ENCODE measurements at regions not wholly inside any gene's neighbourhood (a gene's known extent, or its start where the extent isn't known, plus 50 kb on each side); places are given as distances from the start of the nearest gene placed in this dataset.

- DNase-seq: no peak
These were observed 919.4 kb upstream of the CNTN5 start for GRCh38 chr11:98101329-98101728.

GRCh38 chr11:98104249-98104648 is 916.5 kb upstream of the CNTN5 start:
- no peak for DNase-seq

- DNase-seq: no peak
These were observed 913.0 kb upstream of the CNTN5 start for GRCh38 chr11:98107736-98108135.

GRCh38 chr11:98110030-98110429 is 910.7 kb upstream of the CNTN5 start:
- no peak for DNase-seq

- DNase-seq: no peak
These were observed 904.9 kb upstream of the CNTN5 start for GRCh38 chr11:98115873-98116272.

- DNase-seq: no peak
These were observed 890.6 kb upstream of the CNTN5 start for GRCh38 chr11:98130117-98130625.

GRCh38 chr11:98136357-98136756 is 884.4 kb upstream of the CNTN5 start:
- no peak for DNase-seq

GRCh38 chr11:98137437-98137836 is 883.3 kb upstream of the CNTN5 start:
- DNase-seq: no peak

- DNase-seq: no peak
These were observed 877.1 kb upstream of the CNTN5 start for GRCh38 chr11:98143661-98144060.

GRCh38 chr11:98153752-98154151 is 867.0 kb upstream of the CNTN5 start:
- no peak for DNase-seq

- DNase-seq: no peak
These were observed 865.1 kb upstream of the CNTN5 start for GRCh38 chr11:98155696-98156095.

GRCh38 chr11:98177925-98178324 is 842.8 kb upstream of the CNTN5 start:
- DNase-seq: no peak

GRCh38 chr11:98180511-98180910 is 840.2 kb upstream of the CNTN5 start:
- DNase-seq: no peak

GRCh38 chr11:98180921-98181320 is 839.8 kb upstream of the CNTN5 start:
- DNase-seq: no peak

- DNase-seq: no peak
These were observed 837.7 kb upstream of the CNTN5 start for GRCh38 chr11:98183034-98183433.

- peak; percentile 2 for DNase-seq
These were observed 835.5 kb upstream of the CNTN5 start for GRCh38 chr11:98185245-98185644.

- no peak for DNase-seq
These were observed 826.1 kb upstream of the CNTN5 start for GRCh38 chr11:98194611-98195010.

- no peak for DNase-seq
These were observed 825.4 kb upstream of the CNTN5 start for GRCh38 chr11:98195300-98195699.

- DNase-seq: no peak
These were observed 813.7 kb upstream of the CNTN5 start for GRCh38 chr11:98207086-98207485.

- no peak for DNase-seq
These were observed 793.5 kb upstream of the CNTN5 start for GRCh38 chr11:98227278-98227677.

GRCh38 chr11:98230678-98231077 is 790.1 kb upstream of the CNTN5 start:
- no peak for DNase-seq

- no peak for DNase-seq
These were observed 786.1 kb upstream of the CNTN5 start for GRCh38 chr11:98234698-98235097.

GRCh38 chr11:98243897-98244296 is 776.9 kb upstream of the CNTN5 start:
- DNase-seq: no peak

GRCh38 chr11:98260983-98261382 is 759.8 kb upstream of the CNTN5 start:
- no peak for DNase-seq

GRCh38 chr11:98277251-98277912 is 743.4 kb upstream of the CNTN5 start:
- DNase-seq: no peak

Measured in activated gamma-delta T cell (primary cell).